GM23338 (cell line): ENCODE measurements at regions not wholly inside any gene's neighbourhood (a gene's known extent, or its start where the extent isn't known, plus 50 kb on each side); places are given as distances from the start of the nearest gene placed in this dataset.

ENCODE experiments used
- ATAC-seq: fragments of 200-7000 bp; cut with Tn5 transposase; 3 replicates; pipeline ENCODE4 v1.9.1; 2020
- DNase-seq: peaks from one replicate; pipeline ENCODE4 v3.0.0-alpha.2; 2015; ENCODE audit warnings: low spot score
- H2AFZ ChIP-seq: fragments of 200-600 bp; sonication (generic); 2 replicates; pipeline ENCODE4 v1.8.0; 2016; ENCODE audit warnings: antibody characterized with exemption, mild to moderate bottlenecking, moderate library complexity
- H3F3A ChIP-seq: fragments of 200-600 bp; sonication (generic); replicated peaks from 2 replicates; pipeline ENCODE4 v1.8.0; 2017; ENCODE audit warnings: antibody characterized with exemption, mixed run types, low read depth
- H3K27ac ChIP-seq: fragments of 200-600 bp; sonication (generic); 2 replicates; pipeline ENCODE4 v1.6.1; 2016; ENCODE audit warnings: low read depth
- H3K27me3 ChIP-seq: fragments of 200-600 bp; sonication (generic); 2 replicates; pipeline ENCODE4 v1.8.0; 2016; ENCODE audit warnings: mild to moderate bottlenecking, mixed run types, moderate library complexity; ENCODE audit not compliant: insufficient read depth
- H3K36me3 ChIP-seq: fragments of 200-600 bp; sonication (generic); 2 replicates; pipeline ENCODE4 v1.8.0; 2016; ENCODE audit warnings: mild to moderate bottlenecking; ENCODE audit not compliant: insufficient read depth
- H3K4me1 ChIP-seq: fragments of 200-600 bp; sonication (generic); 2 replicates; pipeline ENCODE4 v1.8.0; 2016; ENCODE audit warnings: mild to moderate bottlenecking, moderate library complexity; ENCODE audit not compliant: insufficient read depth
- H3K4me2 ChIP-seq: fragments of 200-600 bp; sonication (generic); 2 replicates; pipeline ENCODE4 v1.7.1; 2017; ENCODE audit warnings: mixed run types
- H3K4me3 ChIP-seq: fragments of 200-600 bp; sonication (generic); 2 replicates; pipeline ENCODE4 v1.6.1; 2016; ENCODE audit warnings: mixed run types
- H3K79me2 ChIP-seq: fragments of 200-600 bp; sonication (generic); replicated peaks from 2 replicates; pipeline ENCODE4 v1.8.0; 2017; ENCODE audit warnings: mild to moderate bottlenecking; ENCODE audit not compliant: insufficient read depth
- H3K9me2 ChIP-seq: fragments of 200-600 bp; sonication (generic); 2 replicates; pipeline ENCODE4 v1.8.0; 2017; ENCODE audit not compliant: insufficient read depth
- H4K20me1 ChIP-seq: fragments of 200-600 bp; sonication (generic); replicated peaks from 2 replicates; pipeline ENCODE4 v1.8.0; 2017; ENCODE audit warnings: mild to moderate bottlenecking; ENCODE audit not compliant: insufficient read depth
- H3K27ac Mint-ChIP-seq: 2 replicates; pipeline ENCODE4 v1.8.0; 2020; ENCODE audit warnings: inconsistent platforms, mild to moderate bottlenecking, moderate library complexity, mixed read lengths
- H3K27me3 Mint-ChIP-seq: 3 replicates; pipeline ENCODE4 v1.8.0; 2022; ENCODE audit warnings: low read depth, mild to moderate bottlenecking, moderate library complexity, mixed read lengths, inconsistent platforms; ENCODE audit not compliant: insufficient read depth, poor library complexity
- H3K36me3 Mint-ChIP-seq: 3 replicates; pipeline ENCODE4 v1.8.0; 2021; ENCODE audit warnings: low read depth, mild to moderate bottlenecking, inconsistent platforms, moderate library complexity, mixed read lengths
- H3K4me1 Mint-ChIP-seq: 3 replicates; pipeline ENCODE4 v1.8.0; 2020; ENCODE audit warnings: mild to moderate bottlenecking, inconsistent platforms, mixed read lengths
- H3K4me3 Mint-ChIP-seq: 3 replicates; pipeline ENCODE4 v1.8.0; 2021; ENCODE audit warnings: moderate library complexity, mild to moderate bottlenecking, inconsistent platforms, mixed read lengths
- H3K9me3 Mint-ChIP-seq: 3 replicates; pipeline ENCODE4 v1.8.0; 2020; ENCODE audit warnings: moderate library complexity, mild to moderate bottlenecking, inconsistent platforms, mixed read lengths
- CREB1 ChIP-seq: fragments of 250-450 bp; sonication (Bioruptor Pico); IDR thresholded peaks from 2 replicates; pipeline ENCODE4 v1.5.0; 2020; ENCODE audit warnings: low read depth, mild to moderate bottlenecking, moderate library complexity
- EZH2 ChIP-seq: fragments of 200-600 bp; sonication (generic); IDR thresholded peaks from one replicate; pipeline ENCODE4 v1.8.0; 2017; ENCODE audit warnings: antibody characterized with exemption, mild to moderate bottlenecking, low read depth; ENCODE audit not compliant: unreplicated experiment
- EZH2phosphoT487 ChIP-seq: fragments of 200-600 bp; sonication (generic); IDR thresholded peaks from one replicate; pipeline ENCODE4 v1.8.1; 2018; ENCODE audit warnings: antibody characterized with exemption; ENCODE audit not compliant: unreplicated experiment
- ZNF331 ChIP-seq: fragments of 250-450 bp; sonication (Bioruptor Pico); IDR thresholded peaks from 2 replicates; pipeline ENCODE4 v1.5.0; 2020; ENCODE audit warnings: low read depth, mild to moderate bottlenecking, moderate library complexity
- TF ChIP-seq, protein P1 (sequence below): IDR thresholded peaks from 2 replicates; pipeline ENCODE4 v1.6.1; 2016; ENCODE audit warnings: antibody characterized with exemption
- TF ChIP-seq, protein P2 (sequence below): IDR thresholded peaks from one replicate; pipeline ENCODE4 v1.6.1; 2018; ENCODE audit warnings: antibody characterized with exemption; ENCODE audit not compliant: unreplicated experiment
- TF ChIP-seq, protein P3 (sequence below): fragments of 250-450 bp; sonication (Bioruptor Pico); IDR thresholded peaks from 2 replicates; pipeline ENCODE4 v1.5.0; 2020; ENCODE audit warnings: mild to moderate bottlenecking, moderate library complexity

DNA sequence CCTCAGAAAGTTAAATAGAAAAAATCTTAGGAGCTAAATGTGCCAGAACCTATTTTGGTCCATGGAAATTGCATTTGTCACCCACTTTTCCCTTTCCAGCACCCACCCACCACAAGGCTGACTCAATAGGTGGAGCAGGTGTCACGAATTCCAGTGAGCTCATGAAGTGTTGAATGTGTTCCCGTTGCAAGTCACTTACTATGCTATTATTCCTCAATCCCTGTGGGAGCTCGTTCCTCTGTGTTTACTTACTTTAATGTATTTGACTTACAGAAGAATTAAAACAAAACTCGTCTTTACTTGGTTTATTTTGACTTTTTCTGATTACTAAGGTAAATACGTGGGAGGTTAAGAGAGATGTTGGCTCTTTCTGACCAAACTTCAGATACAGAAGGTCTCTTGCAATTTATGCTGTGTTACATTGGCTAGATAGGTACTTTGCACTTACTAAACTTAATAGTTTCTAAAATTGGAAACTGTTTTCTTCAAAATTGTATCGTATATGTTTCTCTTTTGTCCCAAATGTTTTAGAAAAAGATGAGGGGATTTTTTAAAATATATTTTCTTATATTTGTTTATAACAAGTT lies 269.4 kb upstream of the NOVA1 start (continued):
- TF ChIP-seq, protein P1, sequence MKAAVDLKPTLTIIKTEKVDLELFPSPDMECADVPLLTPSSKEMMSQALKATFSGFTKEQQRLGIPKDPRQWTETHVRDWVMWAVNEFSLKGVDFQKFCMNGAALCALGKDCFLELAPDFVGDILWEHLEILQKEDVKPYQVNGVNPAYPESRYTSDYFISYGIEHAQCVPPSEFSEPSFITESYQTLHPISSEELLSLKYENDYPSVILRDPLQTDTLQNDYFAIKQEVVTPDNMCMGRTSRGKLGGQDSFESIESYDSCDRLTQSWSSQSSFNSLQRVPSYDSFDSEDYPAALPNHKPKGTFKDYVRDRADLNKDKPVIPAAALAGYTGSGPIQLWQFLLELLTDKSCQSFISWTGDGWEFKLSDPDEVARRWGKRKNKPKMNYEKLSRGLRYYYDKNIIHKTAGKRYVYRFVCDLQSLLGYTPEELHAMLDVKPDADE, result no peak
- TF ChIP-seq, protein P2, sequence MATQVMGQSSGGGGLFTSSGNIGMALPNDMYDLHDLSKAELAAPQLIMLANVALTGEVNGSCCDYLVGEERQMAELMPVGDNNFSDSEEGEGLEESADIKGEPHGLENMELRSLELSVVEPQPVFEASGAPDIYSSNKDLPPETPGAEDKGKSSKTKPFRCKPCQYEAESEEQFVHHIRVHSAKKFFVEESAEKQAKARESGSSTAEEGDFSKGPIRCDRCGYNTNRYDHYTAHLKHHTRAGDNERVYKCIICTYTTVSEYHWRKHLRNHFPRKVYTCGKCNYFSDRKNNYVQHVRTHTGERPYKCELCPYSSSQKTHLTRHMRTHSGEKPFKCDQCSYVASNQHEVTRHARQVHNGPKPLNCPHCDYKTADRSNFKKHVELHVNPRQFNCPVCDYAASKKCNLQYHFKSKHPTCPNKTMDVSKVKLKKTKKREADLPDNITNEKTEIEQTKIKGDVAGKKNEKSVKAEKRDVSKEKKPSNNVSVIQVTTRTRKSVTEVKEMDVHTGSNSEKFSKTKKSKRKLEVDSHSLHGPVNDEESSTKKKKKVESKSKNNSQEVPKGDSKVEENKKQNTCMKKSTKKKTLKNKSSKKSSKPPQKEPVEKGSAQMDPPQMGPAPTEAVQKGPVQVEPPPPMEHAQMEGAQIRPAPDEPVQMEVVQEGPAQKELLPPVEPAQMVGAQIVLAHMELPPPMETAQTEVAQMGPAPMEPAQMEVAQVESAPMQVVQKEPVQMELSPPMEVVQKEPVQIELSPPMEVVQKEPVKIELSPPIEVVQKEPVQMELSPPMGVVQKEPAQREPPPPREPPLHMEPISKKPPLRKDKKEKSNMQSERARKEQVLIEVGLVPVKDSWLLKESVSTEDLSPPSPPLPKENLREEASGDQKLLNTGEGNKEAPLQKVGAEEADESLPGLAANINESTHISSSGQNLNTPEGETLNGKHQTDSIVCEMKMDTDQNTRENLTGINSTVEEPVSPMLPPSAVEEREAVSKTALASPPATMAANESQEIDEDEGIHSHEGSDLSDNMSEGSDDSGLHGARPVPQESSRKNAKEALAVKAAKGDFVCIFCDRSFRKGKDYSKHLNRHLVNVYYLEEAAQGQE, result no peak
- TF ChIP-seq EZH2phosphoT487 (no peak), EZH2 (no peak), ZNF331 (CRISPR knock-in tag) (no peak)

DNA sequence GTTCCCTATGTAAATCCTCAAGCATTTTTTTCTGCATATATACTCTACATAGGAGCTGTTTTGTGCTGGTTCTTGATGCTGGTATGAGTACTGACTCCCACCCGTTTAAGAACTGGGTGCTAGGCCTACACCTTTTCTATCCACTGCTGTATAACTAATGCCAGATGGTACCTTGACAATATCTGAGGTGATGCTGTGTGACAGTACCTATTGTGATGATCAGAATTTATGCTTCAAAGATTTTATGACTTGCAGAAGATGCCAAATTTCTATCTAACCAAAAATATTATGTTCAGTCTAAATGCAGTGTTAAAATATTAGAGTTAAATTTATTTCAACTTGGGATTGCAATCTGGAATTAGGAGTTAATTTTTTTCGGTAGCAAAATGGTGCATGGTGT lies 272.3 kb upstream of the NOVA1 start:
- H3K36me3 Mint-ChIP-seq, result no peaks in the 10 kb centered on the region
- no peak for ATAC-seq
- no peaks in the 10 kb centered on the region for H3K36me3 ChIP-seq
- H3F3A ChIP-seq, result no peaks in the 10 kb centered on the region
- no peak overlapping the region for H3K4me3 Mint-ChIP-seq
- H3K4me1 ChIP-seq, result peaks cover 25% of the 10 kb centered on the region
- no peak for DNase-seq
- no peaks in the 10 kb centered on the region for H4K20me1 ChIP-seq
- H3K4me1 Mint-ChIP-seq, result peaks cover 43% of the 10 kb centered on the region
- H2AFZ ChIP-seq, result no peak overlapping the region
- no peak overlapping the region for H3K27ac Mint-ChIP-seq
- H3K27me3 Mint-ChIP-seq, result peaks cover 2% of the 10 kb centered on the region
- no peak overlapping the region for H3K4me2 ChIP-seq
- H3K4me3 ChIP-seq, result no peak overlapping the region
- no peaks in the 10 kb centered on the region for H3K27me3 ChIP-seq
- no peak overlapping the region for H3K27ac ChIP-seq
- H3K79me2 ChIP-seq, result no peaks in the 10 kb centered on the region
- no peaks in the 10 kb centered on the region for H3K9me2 ChIP-seq
- H3K9me3 Mint-ChIP-seq, result no peaks in the 10 kb centered on the region
- TF ChIP-seq CREB1 (CRISPR knock-in tag), result no peak
- TF ChIP-seq, protein P2, result no peak
- TF ChIP-seq EZH2, result no peak
- no peak for TF ChIP-seq ZNF331 (CRISPR knock-in tag)
- no peak for TF ChIP-seq EZH2phosphoT487
- TF ChIP-seq, protein P3, sequence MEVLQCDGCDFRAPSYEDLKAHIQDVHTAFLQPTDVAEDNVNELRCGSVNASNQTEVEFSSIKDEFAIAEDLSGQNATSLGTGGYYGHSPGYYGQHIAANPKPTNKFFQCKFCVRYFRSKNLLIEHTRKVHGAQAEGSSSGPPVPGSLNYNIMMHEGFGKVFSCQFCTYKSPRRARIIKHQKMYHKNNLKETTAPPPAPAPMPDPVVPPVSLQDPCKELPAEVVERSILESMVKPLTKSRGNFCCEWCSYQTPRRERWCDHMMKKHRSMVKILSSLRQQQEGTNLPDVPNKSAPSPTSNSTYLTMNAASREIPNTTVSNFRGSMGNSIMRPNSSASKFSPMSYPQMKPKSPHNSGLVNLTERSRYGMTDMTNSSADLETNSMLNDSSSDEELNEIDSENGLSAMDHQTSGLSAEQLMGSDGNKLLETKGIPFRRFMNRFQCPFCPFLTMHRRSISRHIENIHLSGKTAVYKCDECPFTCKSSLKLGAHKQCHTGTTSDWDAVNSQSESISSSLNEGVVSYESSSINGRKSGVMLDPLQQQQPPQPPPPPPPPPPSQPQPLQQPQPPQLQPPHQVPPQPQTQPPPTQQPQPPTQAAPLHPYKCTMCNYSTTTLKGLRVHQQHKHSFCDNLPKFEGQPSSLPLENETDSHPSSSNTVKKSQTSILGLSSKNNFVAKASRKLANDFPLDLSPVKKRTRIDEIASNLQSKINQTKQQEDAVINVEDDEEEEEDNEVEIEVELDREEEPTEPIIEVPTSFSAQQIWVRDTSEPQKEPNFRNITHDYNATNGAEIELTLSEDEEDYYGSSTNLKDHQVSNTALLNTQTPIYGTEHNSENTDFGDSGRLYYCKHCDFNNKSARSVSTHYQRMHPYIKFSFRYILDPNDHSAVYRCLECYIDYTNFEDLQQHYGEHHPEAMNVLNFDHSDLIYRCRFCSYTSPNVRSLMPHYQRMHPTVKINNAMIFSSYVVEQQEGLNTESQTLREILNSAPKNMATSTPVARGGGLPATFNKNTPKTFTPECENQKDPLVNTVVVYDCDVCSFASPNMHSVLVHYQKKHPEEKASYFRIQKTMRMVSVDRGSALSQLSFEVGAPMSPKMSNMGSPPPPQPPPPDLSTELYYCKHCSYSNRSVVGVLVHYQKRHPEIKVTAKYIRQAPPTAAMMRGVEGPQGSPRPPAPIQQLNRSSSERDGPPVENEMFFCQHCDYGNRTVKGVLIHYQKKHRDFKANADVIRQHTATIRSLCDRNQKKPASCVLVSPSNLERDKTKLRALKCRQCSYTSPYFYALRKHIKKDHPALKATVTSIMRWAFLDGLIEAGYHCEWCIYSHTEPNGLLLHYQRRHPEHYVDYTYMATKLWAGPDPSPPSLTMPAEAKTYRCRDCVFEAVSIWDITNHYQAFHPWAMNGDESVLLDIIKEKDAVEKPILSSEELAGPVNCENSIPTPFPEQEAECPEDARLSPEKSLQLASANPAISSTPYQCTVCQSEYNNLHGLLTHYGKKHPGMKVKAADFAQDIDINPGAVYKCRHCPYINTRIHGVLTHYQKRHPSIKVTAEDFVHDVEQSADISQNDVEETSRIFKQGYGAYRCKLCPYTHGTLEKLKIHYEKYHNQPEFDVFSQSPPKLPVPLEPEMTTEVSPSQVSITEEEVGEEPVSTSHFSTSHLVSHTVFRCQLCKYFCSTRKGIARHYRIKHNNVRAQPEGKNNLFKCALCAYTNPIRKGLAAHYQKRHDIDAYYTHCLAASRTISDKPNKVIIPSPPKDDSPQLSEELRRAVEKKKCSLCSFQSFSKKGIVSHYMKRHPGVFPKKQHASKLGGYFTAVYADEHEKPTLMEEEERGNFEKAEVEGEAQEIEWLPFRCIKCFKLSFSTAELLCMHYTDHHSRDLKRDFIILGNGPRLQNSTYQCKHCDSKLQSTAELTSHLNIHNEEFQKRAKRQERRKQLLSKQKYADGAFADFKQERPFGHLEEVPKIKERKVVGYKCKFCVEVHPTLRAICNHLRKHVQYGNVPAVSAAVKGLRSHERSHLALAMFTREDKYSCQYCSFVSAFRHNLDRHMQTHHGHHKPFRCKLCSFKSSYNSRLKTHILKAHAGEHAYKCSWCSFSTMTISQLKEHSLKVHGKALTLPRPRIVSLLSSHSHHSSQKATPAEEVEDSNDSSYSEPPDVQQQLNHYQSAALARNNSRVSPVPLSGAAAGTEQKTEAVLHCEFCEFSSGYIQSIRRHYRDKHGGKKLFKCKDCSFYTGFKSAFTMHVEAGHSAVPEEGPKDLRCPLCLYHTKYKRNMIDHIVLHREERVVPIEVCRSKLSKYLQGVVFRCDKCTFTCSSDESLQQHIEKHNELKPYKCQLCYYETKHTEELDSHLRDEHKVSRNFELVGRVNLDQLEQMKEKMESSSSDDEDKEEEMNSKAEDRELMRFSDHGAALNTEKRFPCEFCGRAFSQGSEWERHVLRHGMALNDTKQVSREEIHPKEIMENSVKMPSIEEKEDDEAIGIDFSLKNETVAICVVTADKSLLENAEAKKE (CRISPR knock-in tag), result no peak
